NT2/D1 (cell line): ENCODE measurements at regions not wholly inside any gene's neighbourhood (a gene's known extent, or its start where the extent isn't known, plus 50 kb on each side); places are given as distances from the start of the nearest gene placed in this dataset.

Source experiments
- SUZ12 ChIP-seq: IDR thresholded peaks from 2 replicates; pipeline ENCODE4 v1.6.1; 2011; ENCODE audit not compliant: insufficient read length, insufficient read depth; ENCODE audit errors: extremely low read depth
- YY1 ChIP-seq: IDR thresholded peaks from 2 replicates; pipeline ENCODE4 v1.6.1; 2011; ENCODE audit not compliant: insufficient read length, insufficient read depth
- ZNF274 ChIP-seq: IDR thresholded peaks from 2 replicates; pipeline ENCODE4 v1.6.1; 2011; ENCODE audit warnings: mild to moderate bottlenecking, low read depth, low read length

DNA sequence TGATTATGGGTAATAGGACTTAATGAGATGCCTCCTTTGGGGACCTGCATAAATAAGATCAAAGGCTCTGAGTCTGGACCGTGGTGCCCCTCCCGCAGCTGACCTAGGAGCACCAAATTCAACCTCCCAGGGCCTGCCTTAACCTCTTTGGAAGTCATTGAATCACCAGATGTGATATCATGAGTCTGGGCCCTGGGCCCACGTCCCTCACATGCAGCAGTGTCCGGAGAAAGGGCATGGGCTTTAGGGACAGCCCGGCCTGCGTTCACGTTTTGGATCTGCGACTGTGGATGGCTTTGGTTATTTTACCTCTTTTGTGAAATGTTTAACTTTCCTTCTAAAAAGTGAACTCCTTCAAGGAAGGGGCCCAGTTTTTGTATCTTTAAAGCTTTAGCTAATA is 220.0 kb upstream of the KLF6 start:
- TF ChIP-seq ZNF274, result no peak
- TF ChIP-seq YY1, result no peak
- no peak for TF ChIP-seq SUZ12
